Kidney epithelial cell (primary cell): ENCODE measurements at regions not wholly inside any gene's neighbourhood (a gene's known extent, or its start where the extent isn't known, plus 50 kb on each side); places are given as distances from the start of the nearest gene placed in this dataset.
A peak's percentile ranks its signal among the peaks of the same experiment; 100 is the strongest.
"Not testable (repeated sequence)": the region's sequence is repeated elsewhere in the genome, so short reads cannot be mapped to it uniquely, and the experiment has no call there.

ENCODE experiments used
- DNase-seq: peaks from one replicate; pipeline ENCODE4 v3.0.0-alpha.2; 2010; ENCODE audit warnings: low read depth
- H3K27me3 ChIP-seq: 2 replicates; pipeline ENCODE4 v1.6.0; 2011; ENCODE audit warnings: low read length; ENCODE audit not compliant: control insufficient read depth, insufficient read depth
- H3K36me3 ChIP-seq: 2 replicates; pipeline ENCODE4 v1.5.1; 2011; ENCODE audit warnings: low read length; ENCODE audit not compliant: control insufficient read depth, insufficient read depth
- H3K4me3 ChIP-seq: 2 replicates; pipeline ENCODE4 v1.5.1; 2011; ENCODE audit warnings: low read depth, mild to moderate bottlenecking, control low read depth, low read length
- CTCF ChIP-seq: IDR thresholded peaks from 2 replicates; pipeline ENCODE4 v1.5.1; 2011; ENCODE audit warnings: mild to moderate bottlenecking, moderate library complexity, low read length, control low read depth, inconsistent platforms; ENCODE audit not compliant: insufficient read depth, poor library complexity, severe bottlenecking

- no peak for TF ChIP-seq CTCF
- DNase-seq: peak; percentile 69
- Histone ChIP-seq H3K36me3 (no peaks in the 10 kb centered on the region), H3K27me3 (no peaks in the 10 kb centered on the region), H3K4me3 (no peak overlapping the region)
Observed at GRCh38 chr10:76618641-76619040, 1019.0 kb downstream of the KCNMA1 start.

- DNase-seq: no peak
- no peak overlapping the region for H3K4me3 ChIP-seq
- no peak for TF ChIP-seq CTCF
Observed at GRCh38 chr10:76618171-76618570, 1019.4 kb downstream of the KCNMA1 start.

GRCh38 chr10:76616666-76617065, 1020.9 kb downstream of the KCNMA1 start:
- not testable (repeated sequence) for H3K4me3 ChIP-seq, H3K36me3 ChIP-seq, H3K27me3 ChIP-seq, DNase-seq

More at GRCh38 chr10:76618171-76618570, 1019.4 kb downstream of the KCNMA1 start:
- no peaks in the 10 kb centered on the region for H3K36me3 ChIP-seq
- no peaks in the 10 kb centered on the region for H3K27me3 ChIP-seq

DNA sequence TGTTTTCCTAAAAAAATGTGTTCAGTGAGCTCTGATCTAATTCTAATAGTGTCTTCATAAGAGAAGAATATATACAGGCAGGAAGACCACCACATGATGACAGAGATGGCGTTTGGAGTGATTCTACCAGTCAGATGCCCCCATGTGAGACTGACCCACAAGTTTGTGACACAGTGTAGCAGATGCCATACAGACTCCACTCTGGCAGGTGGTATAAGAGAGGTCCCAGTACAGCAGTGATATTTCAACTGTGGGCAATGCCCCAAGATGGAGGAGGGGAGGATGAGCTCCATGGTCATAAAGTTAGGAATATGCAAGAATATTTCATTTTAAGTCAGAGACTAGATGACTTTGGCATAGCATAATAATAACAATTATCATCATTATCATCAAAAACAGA, 1022.6 kb downstream of the KCNMA1 start:
- no peaks in the 10 kb centered on the region for H3K27me3 ChIP-seq
- TF ChIP-seq CTCF: no peak
- DNase-seq: no peak
- no peak overlapping the region for H3K4me3 ChIP-seq
- no peaks in the 10 kb centered on the region for H3K36me3 ChIP-seq
